Smooth muscle cell (in vitro differentiated cells): ENCODE measurements at regions not wholly inside any gene's neighbourhood (a gene's known extent, or its start where the extent isn't known, plus 50 kb on each side); places are given as distances from the start of the nearest gene placed in this dataset.

ENCODE experiments used
- DNase-seq: peaks from one replicate; lab custom pipeline; 2025; ENCODE audit not compliant: unreplicated experiment; lab: John Stamatoyannopoulos, UW
- H2AFZ ChIP-seq: fragments of 200-600 bp; sonication (generic); 2 replicates; pipeline ENCODE4 v1.6.0; 2016; ENCODE audit warnings: antibody characterized with exemption, low read depth, mild to moderate bottlenecking
- H3F3A ChIP-seq: fragments of 200-600 bp; sonication (generic); 2 replicates; pipeline ENCODE4 v1.6.0; 2017; ENCODE audit warnings: antibody characterized with exemption, low read depth
- H3K27ac ChIP-seq: fragments of 200-600 bp; sonication (generic); 2 replicates; pipeline ENCODE4 v1.5.1; 2016; ENCODE audit warnings: low read depth, mild to moderate bottlenecking
- H3K27me3 ChIP-seq: fragments of 200-600 bp; sonication (generic); 2 replicates; pipeline ENCODE4 v1.6.1; 2016; ENCODE audit warnings: low read depth, mild to moderate bottlenecking
- H3K36me3 ChIP-seq: fragments of 200-600 bp; sonication (generic); 2 replicates; pipeline ENCODE4 v1.5.1; 2016; ENCODE audit warnings: low read depth
- H3K4me1 ChIP-seq: fragments of 200-600 bp; sonication (generic); 2 replicates; pipeline ENCODE4 v1.5.1; 2016; ENCODE audit warnings: low read depth
- H3K4me2 ChIP-seq: fragments of 200-600 bp; sonication (generic); 2 replicates; pipeline ENCODE4 v1.6.0; 2016; ENCODE audit warnings: mild to moderate bottlenecking
- H3K4me3 ChIP-seq: fragments of 200-600 bp; sonication (generic); 2 replicates; pipeline ENCODE4 v1.5.1; 2016; ENCODE audit warnings: mild to moderate bottlenecking
- H3K79me2 ChIP-seq: fragments of 200-600 bp; sonication (generic); 2 replicates; pipeline ENCODE4 v1.6.0; 2016; ENCODE audit warnings: low read depth, mild to moderate bottlenecking
- H3K9ac ChIP-seq: fragments of 200-600 bp; sonication (generic); 2 replicates; pipeline ENCODE4 v1.6.0; 2016; ENCODE audit warnings: low read depth
- H3K9me3 ChIP-seq: fragments of 200-600 bp; sonication (generic); replicated peaks from 2 replicates; pipeline ENCODE4 v1.5.1; 2016; ENCODE audit warnings: low read depth
- H4K20me1 ChIP-seq: fragments of 200-600 bp; sonication (generic); 2 replicates; pipeline ENCODE4 v1.6.0; 2016; ENCODE audit warnings: low read depth
- WGBS: methylation state at CpG from one replicate; pipeline ENCODE4 v1.1.7; 2016; ENCODE audit warnings: low lambda C conversion rate; 5-methylcytosine and 5-hydroxymethylcytosine counted together
- TF ChIP-seq, protein P1 (sequence below): fragments of 200-600 bp; sonication (generic); IDR thresholded peaks from 2 replicates; pipeline ENCODE4 v1.5.1; 2017; ENCODE audit warnings: borderline replicate concordance, mild to moderate bottlenecking, antibody characterized with exemption; ENCODE audit not compliant: insufficient read depth, poor library complexity, severe bottlenecking

- H3K27ac ChIP-seq = no peak overlapping the region
- no peaks in the 10 kb centered on the region for H3K36me3 ChIP-seq
- H3K9me3 ChIP-seq = no peaks in the 10 kb centered on the region
- H3K27me3 ChIP-seq = no peaks in the 10 kb centered on the region
- no peaks in the 10 kb centered on the region for H3F3A ChIP-seq
- no peak overlapping the region for H3K4me3 ChIP-seq
- TF ChIP-seq, protein P1, sequence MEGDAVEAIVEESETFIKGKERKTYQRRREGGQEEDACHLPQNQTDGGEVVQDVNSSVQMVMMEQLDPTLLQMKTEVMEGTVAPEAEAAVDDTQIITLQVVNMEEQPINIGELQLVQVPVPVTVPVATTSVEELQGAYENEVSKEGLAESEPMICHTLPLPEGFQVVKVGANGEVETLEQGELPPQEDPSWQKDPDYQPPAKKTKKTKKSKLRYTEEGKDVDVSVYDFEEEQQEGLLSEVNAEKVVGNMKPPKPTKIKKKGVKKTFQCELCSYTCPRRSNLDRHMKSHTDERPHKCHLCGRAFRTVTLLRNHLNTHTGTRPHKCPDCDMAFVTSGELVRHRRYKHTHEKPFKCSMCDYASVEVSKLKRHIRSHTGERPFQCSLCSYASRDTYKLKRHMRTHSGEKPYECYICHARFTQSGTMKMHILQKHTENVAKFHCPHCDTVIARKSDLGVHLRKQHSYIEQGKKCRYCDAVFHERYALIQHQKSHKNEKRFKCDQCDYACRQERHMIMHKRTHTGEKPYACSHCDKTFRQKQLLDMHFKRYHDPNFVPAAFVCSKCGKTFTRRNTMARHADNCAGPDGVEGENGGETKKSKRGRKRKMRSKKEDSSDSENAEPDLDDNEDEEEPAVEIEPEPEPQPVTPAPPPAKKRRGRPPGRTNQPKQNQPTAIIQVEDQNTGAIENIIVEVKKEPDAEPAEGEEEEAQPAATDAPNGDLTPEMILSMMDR = no peak
- H3K4me1 ChIP-seq = no peaks in the 10 kb centered on the region
- WGBS = 96% methylated on average over 9 of the region's 9 CpGs
- H3K9ac ChIP-seq = no peak overlapping the region
- no peak overlapping the region for H2AFZ ChIP-seq
- DNase-seq = no peak
- H3K79me2 ChIP-seq = no peaks in the 10 kb centered on the region
- H3K4me2 ChIP-seq = no peak overlapping the region
- no peaks in the 10 kb centered on the region for H4K20me1 ChIP-seq
These were observed 214.5 kb upstream of the ARID1B start for GRCh38 chr6:156562636-156563035.

DNA sequence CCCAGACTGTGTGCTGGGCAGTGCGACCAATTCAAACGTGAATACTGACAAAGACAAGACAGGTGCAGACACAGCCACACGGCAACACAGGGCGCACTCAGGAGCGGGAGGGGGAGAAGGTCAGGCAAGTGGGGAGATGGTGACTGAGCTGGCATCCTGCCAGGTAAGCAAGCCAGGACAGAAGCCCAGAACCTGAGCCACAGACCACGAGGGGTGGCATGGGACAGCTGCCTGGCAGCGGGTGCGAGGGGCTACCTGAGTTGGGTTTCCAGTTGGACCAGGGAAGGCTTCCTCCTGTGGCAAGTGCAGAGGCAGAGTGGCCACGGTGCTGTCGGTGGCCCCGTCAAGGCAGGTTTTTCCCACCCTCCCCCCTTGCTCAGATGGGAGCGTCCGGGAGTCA lies 215.2 kb upstream of the ARID1B start:
- H2AFZ ChIP-seq = no peak overlapping the region
- H3K4me3 ChIP-seq = no peak overlapping the region
- H3K79me2 ChIP-seq = no peaks in the 10 kb centered on the region
- TF ChIP-seq, protein P1 = no peak
- no peak overlapping the region for H3K9ac ChIP-seq
- H3K27ac ChIP-seq = no peak overlapping the region
- H3K36me3 ChIP-seq = no peaks in the 10 kb centered on the region
- H3K4me2 ChIP-seq = no peak overlapping the region
- no peaks in the 10 kb centered on the region for H4K20me1 ChIP-seq
- H3K9me3 ChIP-seq = no peaks in the 10 kb centered on the region
- no peak for DNase-seq
- 94% methylated on average over 13 of the region's 13 CpGs for WGBS
- H3K4me1 ChIP-seq = no peaks in the 10 kb centered on the region
- no peaks in the 10 kb centered on the region for H3K27me3 ChIP-seq
- no peaks in the 10 kb centered on the region for H3F3A ChIP-seq

- DNase-seq = no peak
- Histone ChIP-seq H3K79me2 (no peaks in the 10 kb centered on the region), H3K36me3 (no peaks in the 10 kb centered on the region), H3K4me2 (no peak overlapping the region), H3F3A (no peaks in the 10 kb centered on the region), H4K20me1 (no peaks in the 10 kb centered on the region), H3K9ac (no peak overlapping the region), H3K9me3 (no peaks in the 10 kb centered on the region), H3K4me1 (no peaks in the 10 kb centered on the region), H3K4me3 (no peak overlapping the region), H3K27me3 (no peaks in the 10 kb centered on the region), H3K27ac (no peak overlapping the region), H2AFZ (no peak overlapping the region)
- TF ChIP-seq, protein P1 = no peak
These were observed 216.7 kb upstream of the ARID1B start for GRCh38 chr6:156560476-156560875.

- no peaks in the 10 kb centered on the region for H3K36me3 ChIP-seq
- DNase-seq = no peak
- no peaks in the 10 kb centered on the region for H3K9me3 ChIP-seq
- H3K9ac ChIP-seq = no peak overlapping the region
- no peak overlapping the region for H3K4me2 ChIP-seq
- no peak overlapping the region for H3K27ac ChIP-seq
- 93% methylated on average over 4 of the region's 4 CpGs for whole genome bisulfite sequencing
- no peaks in the 10 kb centered on the region for H3K79me2 ChIP-seq
- TF ChIP-seq, protein P1 = no peak
- no peak overlapping the region for H3K4me3 ChIP-seq
- H3K27me3 ChIP-seq = no peaks in the 10 kb centered on the region
- H4K20me1 ChIP-seq = no peaks in the 10 kb centered on the region
- no peaks in the 10 kb centered on the region for H3K4me1 ChIP-seq
- H2AFZ ChIP-seq = no peak overlapping the region
- no peaks in the 10 kb centered on the region for H3F3A ChIP-seq
These were observed 218.0 kb upstream of the ARID1B start for GRCh38 chr6:156559162-156559690.
